CD4-positive, alpha-beta T cell treated with Interleukin-6 at 100 ng/mL for 8 hours (primary cell): ENCODE measurements at regions not wholly inside any gene's neighbourhood (a gene's known extent, or its start where the extent isn't known, plus 50 kb on each side); places are given as distances from the start of the nearest gene placed in this dataset.
A peak's percentile ranks its signal among the peaks of the same experiment; 100 is the strongest.
"Not testable (repeated sequence)": the region's sequence is repeated elsewhere in the genome, so short reads cannot be mapped to it uniquely, and the experiment has no call there.

Source experiments
- DNase-seq: peaks from one replicate; pipeline ENCODE4 v3.0.0-alpha.2; 2020; ENCODE audit warnings: mixed read lengths, low spot score

DNA sequence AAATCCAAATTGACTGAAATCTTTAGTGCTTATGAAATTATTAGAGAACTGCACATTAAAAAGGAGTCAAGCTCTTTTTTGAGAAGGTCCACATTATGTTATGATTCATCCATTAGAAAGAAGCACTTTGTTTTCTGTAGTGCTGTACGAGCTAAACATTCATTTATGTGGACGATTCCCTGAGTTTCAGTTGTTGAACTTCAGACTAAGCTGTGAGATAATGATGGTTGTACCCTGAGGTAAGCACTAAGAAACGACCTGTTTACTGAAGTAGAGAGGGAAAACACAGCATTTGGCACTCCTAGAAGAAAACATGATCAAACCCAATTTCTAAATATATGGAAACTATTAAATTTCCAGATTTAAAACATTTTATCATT is 67.3 kb upstream of the ATP2B1 start:
- DNase-seq, result no peak

- no peak for DNase-seq
Measured at GRCh38 chr12:89775063-89775985, 66.7 kb upstream of the ATP2B1 start.

- DNase-seq, result no peak
Measured at GRCh38 chr12:89774645-89775044, 66.0 kb upstream of the ATP2B1 start.

GRCh38 chr12:89770391-89770790 is 61.8 kb upstream of the ATP2B1 start:
- DNase-seq, result no peak

DNA sequence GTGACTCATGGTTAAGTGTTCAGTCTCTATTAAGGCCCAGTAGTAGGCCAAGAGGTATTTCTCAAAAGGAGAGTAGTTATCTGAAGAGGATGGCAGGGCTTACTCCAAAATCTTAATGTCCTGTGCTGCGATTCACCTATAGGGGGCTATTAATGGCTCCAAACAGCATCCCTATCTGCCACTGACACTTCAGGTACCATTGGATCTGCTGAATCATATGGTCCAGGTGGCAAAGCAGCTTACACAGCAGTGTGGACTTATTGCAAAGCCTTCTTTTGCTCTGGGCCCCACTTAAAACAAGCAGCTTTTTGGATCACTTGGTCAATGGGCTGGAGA is 60.8 kb upstream of the ATP2B1 start:
- no peak for DNase-seq

- peak; percentile 12 for DNase-seq
Measured at GRCh38 chr12:89768586-89769482, 60.2 kb upstream of the ATP2B1 start.

- DNase-seq, result peak; percentile 23
Measured at GRCh38 chr12:89765959-89766824, 57.6 kb upstream of the ATP2B1 start.

GRCh38 chr12:89764164-89764563 is 55.5 kb upstream of the ATP2B1 start:
- DNase-seq, result not testable (repeated sequence)

DNA sequence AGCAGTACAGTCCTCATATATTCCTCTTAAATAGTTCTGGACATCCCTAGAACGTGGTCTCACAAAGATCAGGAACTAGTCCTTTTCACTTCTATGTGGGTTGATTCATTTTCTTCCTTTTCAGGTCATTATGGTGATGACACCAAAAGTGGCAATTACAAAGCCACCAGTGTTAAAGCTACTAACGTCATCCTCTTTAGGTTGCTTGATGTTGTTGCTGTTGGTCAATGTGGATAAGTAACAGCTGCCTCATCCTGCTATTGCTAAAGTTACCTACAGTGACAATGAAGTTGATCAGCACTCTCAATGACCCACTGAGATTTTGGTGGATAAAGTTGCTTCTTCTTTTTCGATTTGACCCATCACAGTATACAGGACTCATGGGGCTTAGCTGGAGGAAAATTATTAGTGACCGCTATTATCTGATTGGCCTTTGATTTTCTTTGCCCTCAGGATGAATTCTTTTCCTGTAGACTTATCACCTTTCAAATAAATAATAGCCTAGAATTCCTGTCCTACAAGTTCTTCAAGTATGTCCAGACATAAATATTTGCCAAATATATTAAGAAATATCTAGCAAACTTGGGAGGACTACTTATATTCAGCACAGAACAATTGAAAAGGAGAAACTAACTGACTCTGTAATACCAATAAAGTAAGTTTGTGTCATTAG is 54.0 kb upstream of the ATP2B1 start:
- no peak for DNase-seq

GRCh38 chr12:89760783-89761182 is 52.1 kb upstream of the ATP2B1 start:
- peak; percentile 43 for DNase-seq
